ENCODE measurements at regions not wholly inside any gene's neighbourhood (a gene's known extent, or its start where the extent isn't known, plus 50 kb on each side); places are given as distances from the start of the nearest gene placed in this dataset.
"Not testable (repeated sequence)": the region's sequence is repeated elsewhere in the genome, so short reads cannot be mapped to it uniquely, and the experiment has no call there.

GRCh38 chr7:106583100-106583499 is 77.9 kb downstream of the CCDC71L start:
- DNase-seq, result no peak

DNA sequence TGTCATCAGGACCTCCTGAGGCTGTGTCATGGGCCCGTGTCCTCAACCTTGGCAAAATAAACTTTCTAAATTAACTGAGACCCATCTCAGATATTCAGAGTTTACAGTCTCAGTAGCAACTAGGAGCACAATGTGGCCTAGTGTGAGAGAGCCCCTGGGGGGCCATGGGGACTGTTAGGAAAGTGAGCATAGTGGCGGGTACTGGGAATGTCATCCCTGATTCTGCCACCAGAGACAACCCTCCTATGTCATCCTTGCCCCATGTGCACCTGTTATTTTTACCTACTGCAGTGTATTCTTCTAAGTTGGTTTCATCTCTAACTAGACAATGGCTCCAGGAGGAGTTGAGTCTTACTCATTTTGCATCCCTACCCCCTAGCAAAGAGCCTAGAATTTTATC is 78.6 kb downstream of the CCDC71L start:
- no peak for DNase-seq

- DNase-seq, result not testable (repeated sequence)
Measured at GRCh38 chr7:106579086-106579485, 81.9 kb downstream of the CCDC71L start.

DNA sequence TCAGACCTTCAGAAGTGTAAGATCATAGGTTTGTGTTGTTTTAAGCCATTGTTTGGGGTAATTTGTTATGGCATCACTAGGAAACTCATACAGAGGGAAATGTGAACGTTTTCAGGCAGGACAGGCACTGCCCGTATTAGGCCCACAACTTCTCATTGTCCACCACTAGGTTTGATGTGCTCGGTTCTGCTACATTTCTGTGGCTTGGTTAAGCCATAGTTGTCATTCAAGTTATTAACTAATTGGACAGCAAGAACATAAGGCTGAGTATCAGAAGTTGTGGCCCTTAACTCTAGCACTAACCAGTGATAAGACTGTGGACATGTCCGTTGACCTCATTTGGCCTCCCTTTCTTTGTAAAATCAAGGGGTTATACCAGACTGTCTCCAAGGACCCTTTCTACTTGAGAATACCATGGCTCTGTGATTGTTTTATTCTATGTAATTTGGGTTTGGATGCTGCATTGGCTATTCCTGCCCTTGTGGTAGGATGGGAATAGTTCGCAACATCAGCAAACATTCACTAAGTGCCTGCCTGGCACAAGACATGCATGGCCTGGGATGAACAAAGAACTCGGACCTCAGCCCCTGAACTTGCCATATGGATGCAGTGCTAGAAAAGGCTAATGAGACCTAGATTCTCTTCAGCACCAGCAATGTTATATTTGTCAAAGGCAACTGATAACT is 85.7 kb downstream of the CCDC71L start:
- DNase-seq, result no peak

GRCh38 chr7:106573738-106574137 is 87.2 kb downstream of the CCDC71L start:
- no peak for DNase-seq

DNA sequence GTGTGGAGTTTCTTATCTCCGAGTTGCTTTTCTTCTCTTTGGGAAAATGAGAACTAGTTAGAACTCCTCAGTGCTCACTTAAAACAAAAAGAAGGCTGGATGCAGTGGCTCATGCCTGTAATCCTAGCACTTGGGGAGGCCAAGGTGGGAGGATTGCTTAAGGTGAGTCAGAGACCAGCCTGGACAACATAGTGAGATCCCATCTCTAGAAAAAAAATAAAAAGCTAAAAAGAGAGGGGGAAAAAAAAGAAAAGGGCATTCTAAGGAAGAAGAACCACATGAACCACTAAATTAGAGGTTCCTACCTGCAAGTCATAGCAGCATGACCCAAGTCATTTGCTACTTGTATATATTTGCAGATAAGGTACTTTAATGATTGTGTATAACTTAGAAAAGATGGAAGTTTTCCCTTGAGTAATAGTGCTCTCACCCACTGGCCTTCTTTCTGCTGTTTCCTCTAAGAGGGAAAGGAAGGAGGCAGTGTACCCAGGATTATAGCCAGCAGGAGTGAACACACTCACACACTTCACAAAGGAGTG is 87.8 kb downstream of the CCDC71L start:
- no peak for DNase-seq

- DNase-seq, result no peak
Measured at GRCh38 chr7:106572394-106573124, 88.4 kb downstream of the CCDC71L start.

GRCh38 chr7:106571563-106571962 is 89.4 kb downstream of the CCDC71L start:
- DNase-seq, result no peak

DNA sequence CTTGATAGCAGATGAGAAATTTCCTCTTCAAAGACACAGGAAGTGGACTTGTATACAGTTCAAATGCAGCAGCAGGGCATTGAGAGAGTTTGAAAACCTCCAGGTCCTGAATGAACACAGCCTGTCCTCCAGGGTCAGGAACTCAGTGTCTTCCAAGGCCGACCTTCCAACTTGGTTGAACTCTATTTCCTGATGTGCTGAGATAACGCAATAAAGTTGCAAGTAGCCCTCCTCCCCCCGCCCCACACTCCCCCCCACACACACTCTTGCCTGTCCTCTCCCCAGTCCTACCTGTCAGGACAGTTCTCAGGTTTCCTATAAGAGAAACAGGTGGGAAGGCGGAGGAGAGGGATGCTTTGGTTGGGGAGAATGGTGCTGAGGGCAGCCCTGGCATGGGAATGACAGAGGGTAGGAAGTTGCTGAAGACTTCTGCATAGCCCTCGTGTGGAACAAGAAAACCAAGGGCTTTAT is 90.0 kb downstream of the CCDC71L start:
- no peak for DNase-seq

GRCh38 chr7:106570146-106570545 is 90.8 kb downstream of the CCDC71L start:
- DNase-seq, result no peak

GRCh38 chr7:106569500-106569929 is 91.4 kb downstream of the CCDC71L start:
- DNase-seq, result no peak

DNA sequence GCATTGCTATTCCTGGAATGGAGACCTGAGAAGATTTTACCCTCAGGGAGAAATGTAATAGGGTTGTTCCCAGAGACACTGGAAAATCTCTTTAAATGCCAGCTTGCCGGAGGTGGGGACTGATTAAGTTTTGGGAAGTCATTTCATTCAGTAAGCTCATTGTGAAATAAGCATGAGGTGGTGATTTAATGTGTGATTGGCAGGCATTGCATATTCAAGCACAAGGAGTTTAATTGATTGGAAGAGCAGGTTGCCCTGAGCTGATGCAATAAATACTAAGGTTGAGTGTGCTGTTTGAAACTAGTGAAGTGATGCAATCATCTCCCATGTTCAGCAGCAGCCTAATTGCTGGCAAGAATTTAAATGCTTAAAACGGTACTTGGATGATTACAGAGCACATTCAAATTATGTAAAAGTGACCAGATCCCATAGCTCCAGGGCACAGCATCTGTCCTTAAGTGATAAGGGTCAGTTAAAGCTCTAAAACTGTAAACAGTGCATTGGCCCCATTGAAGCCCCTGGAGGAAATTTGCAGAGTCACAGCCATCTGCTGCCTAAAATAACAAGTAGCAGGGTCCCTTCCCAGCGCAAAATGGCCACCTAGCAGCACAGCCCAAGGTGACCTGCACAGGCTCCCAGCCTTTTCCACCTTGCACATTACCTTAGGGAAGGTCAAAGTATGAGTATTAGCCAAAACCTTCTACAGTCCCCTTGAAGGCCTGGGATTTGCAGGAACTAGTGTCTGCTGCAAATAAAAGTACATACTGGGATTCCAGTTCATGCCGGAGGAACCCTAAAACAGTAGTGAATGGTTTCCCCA is 92.1 kb downstream of the CCDC71L start:
- DNase-seq, result no peak

DNA sequence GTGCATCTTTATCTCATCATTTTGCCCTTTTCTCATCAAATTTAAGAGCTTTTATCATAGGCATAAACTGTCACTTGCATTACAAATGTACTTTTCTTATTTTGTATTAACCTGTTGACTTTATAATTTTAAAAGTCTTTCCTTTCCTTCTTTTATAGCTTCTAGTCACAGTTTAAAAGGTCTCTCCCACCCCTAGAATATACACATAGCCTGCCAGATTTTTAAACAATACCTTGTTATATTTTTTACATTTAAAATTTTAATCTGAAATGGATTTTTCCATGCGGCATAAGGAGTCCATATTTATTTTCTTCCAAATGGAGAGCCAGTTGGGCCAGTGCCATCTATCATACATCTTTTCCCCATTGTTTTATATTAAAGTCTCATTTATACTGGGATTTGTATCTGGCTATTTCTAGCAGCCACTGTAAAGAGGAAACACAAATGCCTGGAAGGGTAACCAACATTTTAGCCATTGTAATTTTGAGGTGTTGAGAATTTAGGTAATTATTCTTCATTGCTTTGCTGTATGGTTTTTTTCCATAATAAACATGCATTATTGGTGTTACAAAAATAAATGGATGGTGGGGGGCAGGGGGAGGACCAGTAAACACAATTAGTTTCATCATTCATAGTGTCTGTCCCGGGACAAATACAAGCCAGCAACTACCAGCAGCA is 92.8 kb downstream of the CCDC71L start:
- DNase-seq, result no peak

- not testable (repeated sequence) for DNase-seq
Measured at GRCh38 chr7:106567204-106568001, 93.6 kb downstream of the CCDC71L start.

DNA sequence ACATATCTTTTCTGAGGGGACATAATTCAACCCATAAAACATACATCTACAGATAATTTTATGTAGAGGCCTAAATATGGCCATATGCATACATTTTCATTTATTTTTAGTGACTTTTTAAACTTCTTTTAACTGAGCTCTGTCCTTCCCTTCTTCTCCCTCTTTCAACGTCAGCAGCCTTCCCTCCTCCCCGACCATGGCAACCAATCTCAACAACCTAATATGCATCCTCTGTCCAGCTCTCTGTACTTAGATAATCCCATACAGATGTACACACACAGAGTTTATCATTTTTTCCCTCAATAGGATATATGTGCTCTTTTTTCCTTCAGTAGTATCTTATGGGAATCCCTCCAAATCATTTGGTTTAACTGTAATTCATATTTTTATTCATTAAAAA is 94.3 kb downstream of the CCDC71L start:
- DNase-seq, result no peak

- no peak for DNase-seq
Measured at GRCh38 chr7:106566196-106566595, 94.8 kb downstream of the CCDC71L start.

GRCh38 chr7:106565428-106565827 is 95.5 kb downstream of the CCDC71L start:
- no peak for DNase-seq

- DNase-seq, result no peak
Measured at GRCh38 chr7:106563466-106564150, 97.3 kb downstream of the CCDC71L start.

- DNase-seq, result no peak
Measured at GRCh38 chr7:106562711-106563366, 98.1 kb downstream of the CCDC71L start.

GRCh38 chr7:106561666-106562411 is 99.1 kb downstream of the CCDC71L start:
- DNase-seq, result no peak
